T-helper 22 cell (primary cell): ENCODE measurements at regions not wholly inside any gene's neighbourhood (a gene's known extent, or its start where the extent isn't known, plus 50 kb on each side); places are given as distances from the start of the nearest gene placed in this dataset.

Experiments used
- DNase-seq: peaks from one replicate; pipeline ENCODE4 v3.0.0-alpha.2; 2020; ENCODE audit warnings: low read depth

GRCh38 chr12:4049298-4050080 is 176.3 kb upstream of the PARP11 start:
- no peak for DNase-seq

GRCh38 chr12:4047421-4047820 is 174.2 kb upstream of the PARP11 start:
- DNase-seq, result no peak

GRCh38 chr12:4046495-4046840 is 173.3 kb upstream of the PARP11 start:
- DNase-seq, result no peak

- no peak for DNase-seq
Observed at GRCh38 chr12:4045786-4046494, 172.7 kb upstream of the PARP11 start.

GRCh38 chr12:4044736-4045730 is 171.8 kb upstream of the PARP11 start:
- DNase-seq, result no peak

GRCh38 chr12:4044101-4044500 is 170.9 kb upstream of the PARP11 start:
- no peak for DNase-seq

- DNase-seq, result no peak
Observed at GRCh38 chr12:4041187-4041885, 168.1 kb upstream of the PARP11 start.

- DNase-seq, result no peak
Observed at GRCh38 chr12:4039931-4040330, 166.7 kb upstream of the PARP11 start.

GRCh38 chr12:4037747-4038312 is 164.6 kb upstream of the PARP11 start:
- no peak for DNase-seq

- no peak for DNase-seq
Observed at GRCh38 chr12:4036671-4037271, 163.6 kb upstream of the PARP11 start.

GRCh38 chr12:4034921-4035320 is 161.7 kb upstream of the PARP11 start:
- no peak for DNase-seq

- DNase-seq, result no peak
Observed at GRCh38 chr12:4032924-4033615, 159.9 kb upstream of the PARP11 start.

- DNase-seq, result no peak
Observed at GRCh38 chr12:4031703-4032291, 158.6 kb upstream of the PARP11 start.

- peak; percentile 54 for DNase-seq
Observed at GRCh38 chr12:4030929-4031702, 157.9 kb upstream of the PARP11 start.

- DNase-seq, result no peak
Observed at GRCh38 chr12:4027412-4027811, 154.2 kb upstream of the PARP11 start.

GRCh38 chr12:4026517-4026916 is 153.3 kb upstream of the PARP11 start:
- no peak for DNase-seq

- DNase-seq, result no peak
Observed at GRCh38 chr12:4026020-4026358, 152.8 kb upstream of the PARP11 start.

- DNase-seq, result no peak
Observed at GRCh38 chr12:4025181-4026019, 152.2 kb upstream of the PARP11 start.
